ENCODE measurements at regions not wholly inside any gene's neighbourhood (a gene's known extent, or its start where the extent isn't known, plus 50 kb on each side); places are given as distances from the start of the nearest gene placed in this dataset.
"Not testable (repeated sequence)": the region's sequence is repeated elsewhere in the genome, so short reads cannot be mapped to it uniquely, and the experiment has no call there.

- DNase-seq, result no peak
These were observed 549.2 kb downstream of the GOLGA6L6 start for GRCh38 chr15:19992428-19992827.

GRCh38 chr15:19988094-19988660 lies 553.4 kb downstream of the GOLGA6L6 start:
- DNase-seq, result no peak

GRCh38 chr15:19987389-19988048 lies 554.1 kb downstream of the GOLGA6L6 start:
- DNase-seq, result no peak

GRCh38 chr15:19984101-19984500 lies 557.5 kb downstream of the GOLGA6L6 start:
- no peak for DNase-seq

- no peak for DNase-seq
These were observed 566.6 kb downstream of the GOLGA6L6 start for GRCh38 chr15:19974998-19975397.

GRCh38 chr15:19973718-19974117 lies 567.9 kb downstream of the GOLGA6L6 start:
- DNase-seq, result no peak

- DNase-seq, result not testable (repeated sequence)
These were observed 569.0 kb downstream of the GOLGA6L6 start for GRCh38 chr15:19972582-19972981.

- DNase-seq, result not testable (repeated sequence)
These were observed 576.0 kb downstream of the GOLGA6L6 start for GRCh38 chr15:19965574-19965973.

GRCh38 chr15:19964480-19964879 lies 577.1 kb downstream of the GOLGA6L6 start:
- not testable (repeated sequence) for DNase-seq

GRCh38 chr15:19956124-19956796 lies 585.3 kb downstream of the GOLGA6L6 start:
- no peak for DNase-seq

- no peak for DNase-seq
These were observed 597.2 kb downstream of the GOLGA6L6 start for GRCh38 chr15:19944261-19944888.

- no peak for DNase-seq
These were observed 598.1 kb downstream of the GOLGA6L6 start for GRCh38 chr15:19943515-19943914.

GRCh38 chr15:19903281-19903680 lies 638.3 kb downstream of the GOLGA6L6 start:
- not testable (repeated sequence) for DNase-seq

GRCh38 chr15:19902388-19902787 lies 639.2 kb downstream of the GOLGA6L6 start:
- not testable (repeated sequence) for DNase-seq

GRCh38 chr15:19901414-19901813 lies 640.2 kb downstream of the GOLGA6L6 start:
- not testable (repeated sequence) for DNase-seq

GRCh38 chr15:19899021-19899824 lies 642.4 kb downstream of the GOLGA6L6 start:
- DNase-seq, result no peak

- DNase-seq, result not testable (repeated sequence)
These were observed 652.8 kb downstream of the GOLGA6L6 start for GRCh38 chr15:19888811-19889210.

- DNase-seq, result not testable (repeated sequence)
These were observed 697.5 kb downstream of the GOLGA6L6 start for GRCh38 chr15:19844061-19844460.
